OCI-LY7 (cell line): ENCODE measurements at regions not wholly inside any gene's neighbourhood (a gene's known extent, or its start where the extent isn't known, plus 50 kb on each side); places are given as distances from the start of the nearest gene placed in this dataset.

ENCODE experiments used
- BruUV-seq: library from RNA; stranded (reverse); fragments of 400-500 nt; replicated peaks from 2 replicates; lab custom pipeline; 2021; lab: Mats Ljungman, UMichigan
- CTCF ChIA-PET: fragments of 300-600 bp; sonication (Branson Sonifier 250); formaldehyde crosslinking; loops from one replicate; lab custom pipeline; 2022; ENCODE audit warnings: antibody characterized with exemption; ENCODE audit not compliant: unreplicated experiment; lab: Charles Lee
- POLR2A ChIA-PET: fragments of 300-600 bp; sonication (Branson Sonifier 250); formaldehyde crosslinking; loops from one replicate; lab custom pipeline; 2022; ENCODE audit warnings: antibody characterized with exemption; lab: Charles Lee
- DNase-seq: peaks from one replicate; pipeline ENCODE4 v3.0.0-alpha.2; 2015; ENCODE audit warnings: low spot score
- H2AFZ ChIP-seq: fragments of 200-600 bp; sonication (generic), shearing (Covaris generic); 2 replicates; pipeline ENCODE4 v1.6.1; 2014; ENCODE audit warnings: mild to moderate bottlenecking, antibody characterized with exemption, low read length, moderate library complexity
- H3K27ac ChIP-seq: fragments of 200-600 bp; sonication (generic); 2 replicates; pipeline ENCODE4 v1.5.1; 2014; ENCODE audit warnings: mixed run types, low read depth, mild to moderate bottlenecking, moderate library complexity, low read length, inconsistent platforms; ENCODE audit not compliant: poor library complexity, severe bottlenecking
- H3K36me3 ChIP-seq: fragments of 200-600 bp; sonication (generic); 2 replicates; pipeline ENCODE4 v1.6.1; 2014; ENCODE audit warnings: mild to moderate bottlenecking, antibody characterized with exemption, low read length, moderate library complexity, mixed read lengths; ENCODE audit not compliant: insufficient read depth
- H3K4me1 ChIP-seq: fragments of 200-600 bp; sonication (generic); 2 replicates; pipeline ENCODE4 v1.5.1; 2014; ENCODE audit warnings: mild to moderate bottlenecking, low read length; ENCODE audit not compliant: insufficient read depth, poor library complexity, severe bottlenecking
- H3K4me2 ChIP-seq: fragments of 200-600 bp; sonication (generic); 2 replicates; pipeline ENCODE4 v1.6.1; 2014; ENCODE audit warnings: mild to moderate bottlenecking, low read length
- H3K4me3 ChIP-seq: fragments of 200-600 bp; sonication (generic); 2 replicates; pipeline ENCODE4 v1.5.1; 2014; ENCODE audit warnings: mild to moderate bottlenecking, low read depth, low read length; ENCODE audit not compliant: poor library complexity, severe bottlenecking
- H3K79me2 ChIP-seq: fragments of 200-600 bp; sonication (generic); 2 replicates; pipeline ENCODE4 v1.6.1; 2016; ENCODE audit warnings: low read depth, mild to moderate bottlenecking, low read length, moderate library complexity, mixed read lengths; ENCODE audit not compliant: insufficient read depth
- H3K9me2 ChIP-seq: fragments of 200-600 bp; sonication (generic); 2 replicates; pipeline ENCODE4 v1.6.1; 2016; ENCODE audit warnings: mild to moderate bottlenecking, low read length, mixed read lengths; ENCODE audit not compliant: insufficient read depth
- H3K9me3 ChIP-seq: fragments of 200-600 bp; sonication (generic); 2 replicates; pipeline ENCODE4 v1.6.1; 2014; ENCODE audit warnings: mild to moderate bottlenecking, mixed run types, low read length, mixed read lengths
- H4K20me1 ChIP-seq: fragments of 200-600 bp; sonication (generic); 2 replicates; pipeline ENCODE4 v1.6.1; 2014; ENCODE audit warnings: mild to moderate bottlenecking, antibody characterized with exemption, low read length, moderate library complexity, mixed read lengths; ENCODE audit not compliant: insufficient read depth
- EZH2phosphoT487 ChIP-seq: fragments of 200-600 bp; sonication (generic); IDR thresholded peaks from 2 replicates; pipeline ENCODE4 v1.6.1; 2018; ENCODE audit warnings: low read depth, borderline replicate concordance, mild to moderate bottlenecking, mixed run types, antibody characterized with exemption, low read length, moderate library complexity, mixed read lengths
- intact Hi-C: fragments of 100-400 bp; cut with micrococcal nuclease; formaldehyde crosslinking; loops from one replicate; pipeline ENCODE4 v1.10.0; 2022; ENCODE audit not compliant: unreplicated experiment
- TF ChIP-seq, protein P1 (sequence below): fragments of 200-600 bp; sonication (generic); conservative IDR thresholded peaks from 2 replicates; pipeline ENCODE4 v1.5.1; 2014; ENCODE audit warnings: mild to moderate bottlenecking, antibody characterized with exemption, low read length, moderate library complexity, mixed read lengths

DNA sequence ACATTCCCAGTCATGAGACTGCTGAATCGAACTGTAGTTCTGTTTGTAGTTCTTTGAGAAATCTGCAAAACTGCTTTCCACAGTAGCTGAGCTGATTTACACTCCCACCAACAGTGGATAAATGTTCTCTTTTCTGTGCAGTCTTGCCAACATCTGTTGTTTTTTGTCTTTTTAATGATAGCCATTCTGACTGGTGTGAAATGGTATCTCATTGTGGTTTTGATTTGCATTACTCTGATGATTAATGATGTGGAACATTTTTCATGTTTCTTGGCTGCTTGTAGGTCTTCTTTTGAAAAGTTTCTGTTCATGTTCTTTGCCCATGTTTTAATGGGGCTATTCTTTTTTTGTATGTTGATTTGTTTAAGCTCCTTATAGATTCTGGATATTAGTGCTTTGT, 187.3 kb upstream of the TLE4 start:
- intact Hi-C loops = no loop called here
- no peak overlapping the region for H3K4me3 ChIP-seq
- BruUV-seq = no TSS peak
- no peaks in the 10 kb centered on the region for H3K9me3 ChIP-seq
- H4K20me1 ChIP-seq = no peaks in the 10 kb centered on the region
- no peaks in the 10 kb centered on the region for H3K4me1 ChIP-seq
- no peaks in the 10 kb centered on the region for H3K36me3 ChIP-seq
- POLR2A ChIA-PET = no interaction called here
- no peaks in the 10 kb centered on the region for H3K9me2 ChIP-seq
- H3K4me2 ChIP-seq = no peak overlapping the region
- CTCF ChIA-PET = no interaction called here
- H3K27ac ChIP-seq = no peak overlapping the region
- H2AFZ ChIP-seq = no peak overlapping the region
- H3K79me2 ChIP-seq = no peaks in the 10 kb centered on the region
- no peak for TF ChIP-seq EZH2phosphoT487
- TF ChIP-seq, protein P1, sequence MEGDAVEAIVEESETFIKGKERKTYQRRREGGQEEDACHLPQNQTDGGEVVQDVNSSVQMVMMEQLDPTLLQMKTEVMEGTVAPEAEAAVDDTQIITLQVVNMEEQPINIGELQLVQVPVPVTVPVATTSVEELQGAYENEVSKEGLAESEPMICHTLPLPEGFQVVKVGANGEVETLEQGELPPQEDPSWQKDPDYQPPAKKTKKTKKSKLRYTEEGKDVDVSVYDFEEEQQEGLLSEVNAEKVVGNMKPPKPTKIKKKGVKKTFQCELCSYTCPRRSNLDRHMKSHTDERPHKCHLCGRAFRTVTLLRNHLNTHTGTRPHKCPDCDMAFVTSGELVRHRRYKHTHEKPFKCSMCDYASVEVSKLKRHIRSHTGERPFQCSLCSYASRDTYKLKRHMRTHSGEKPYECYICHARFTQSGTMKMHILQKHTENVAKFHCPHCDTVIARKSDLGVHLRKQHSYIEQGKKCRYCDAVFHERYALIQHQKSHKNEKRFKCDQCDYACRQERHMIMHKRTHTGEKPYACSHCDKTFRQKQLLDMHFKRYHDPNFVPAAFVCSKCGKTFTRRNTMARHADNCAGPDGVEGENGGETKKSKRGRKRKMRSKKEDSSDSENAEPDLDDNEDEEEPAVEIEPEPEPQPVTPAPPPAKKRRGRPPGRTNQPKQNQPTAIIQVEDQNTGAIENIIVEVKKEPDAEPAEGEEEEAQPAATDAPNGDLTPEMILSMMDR = no peak
- DNase-seq = no peak

DNA sequence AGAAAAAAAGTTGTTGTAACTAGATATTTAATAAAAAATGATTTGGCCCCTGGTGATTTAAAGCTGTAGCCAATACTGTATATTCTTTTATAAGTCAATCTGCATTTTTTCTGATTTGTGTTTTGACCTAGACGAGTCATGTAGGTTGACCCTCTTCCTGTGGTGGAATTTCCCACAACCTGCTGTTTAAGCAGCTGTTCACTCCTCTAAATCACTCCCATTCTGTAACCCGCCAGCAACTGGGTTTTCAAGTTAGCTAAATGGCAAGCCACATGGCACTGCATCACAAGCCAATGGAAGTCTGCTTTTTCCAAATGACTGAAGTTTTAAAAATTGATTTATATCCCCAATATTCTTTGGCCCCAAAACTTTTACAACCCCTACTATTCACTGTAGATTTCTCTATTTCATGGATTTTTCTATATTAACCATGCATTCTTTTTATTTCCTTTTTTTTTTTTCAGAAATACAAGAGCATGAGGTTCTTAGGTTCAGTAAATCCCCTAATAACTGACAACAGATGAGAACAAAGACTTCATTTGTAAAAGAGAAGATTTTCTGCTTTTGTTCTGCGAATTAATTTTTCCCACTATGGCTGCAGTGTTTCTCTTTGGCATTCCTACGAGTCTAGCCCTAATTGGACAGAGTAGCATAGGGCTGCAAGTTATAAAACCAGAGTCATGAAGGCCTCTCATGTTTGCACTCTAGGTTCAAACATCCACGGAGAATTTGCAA, 184.5 kb upstream of the TLE4 start:
- no TSS peak for BruUV-seq
- CTCF ChIA-PET = no interaction called here

More for the DNA sequence above, 184.5 kb upstream of the TLE4 start:
- Histone ChIP-seq H3K4me3 (no peak overlapping the region), H3K79me2 (no peaks in the 10 kb centered on the region), H4K20me1 (no peaks in the 10 kb centered on the region), H3K4me1 (no peaks in the 10 kb centered on the region), H3K27ac (no peak overlapping the region), H3K36me3 (no peaks in the 10 kb centered on the region), H2AFZ (no peak overlapping the region), H3K4me2 (no peak overlapping the region), H3K9me2 (no peaks in the 10 kb centered on the region), H3K9me3 (no peaks in the 10 kb centered on the region)
- intact Hi-C loops = no loop called here
- POLR2A ChIA-PET = no interaction called here
- DNase-seq = no peak
- no peak for TF ChIP-seq EZH2phosphoT487
- TF ChIP-seq, protein P1 = no peak
